GM13976 (cell line): ENCODE measurements at regions not wholly inside any gene's neighbourhood (a gene's known extent, or its start where the extent isn't known, plus 50 kb on each side); places are given as distances from the start of the nearest gene placed in this dataset.

ENCODE experiments used
- DNase-seq: peaks from one replicate; pipeline ENCODE4 v3.0.0; 2012; ENCODE audit warnings: low spot score
- CTCF ChIP-seq: IDR thresholded peaks from 2 replicates; pipeline ENCODE4 v1.5.1; 2012; ENCODE audit warnings: borderline replicate concordance, mild to moderate bottlenecking; ENCODE audit not compliant: insufficient read depth; ENCODE audit errors: extremely low read depth, missing control alignments, control extremely low read depth
- in situ Hi-C: fragments of 300-500 bp; cut with MboI; formaldehyde crosslinking; loops from one replicate; pipeline ENCODE4 v1.12.0; 2022; ENCODE audit warnings: low sequenced_read_pairs, mixed read lengths, inconsistent platforms; ENCODE audit not compliant: unreplicated experiment

DNA sequence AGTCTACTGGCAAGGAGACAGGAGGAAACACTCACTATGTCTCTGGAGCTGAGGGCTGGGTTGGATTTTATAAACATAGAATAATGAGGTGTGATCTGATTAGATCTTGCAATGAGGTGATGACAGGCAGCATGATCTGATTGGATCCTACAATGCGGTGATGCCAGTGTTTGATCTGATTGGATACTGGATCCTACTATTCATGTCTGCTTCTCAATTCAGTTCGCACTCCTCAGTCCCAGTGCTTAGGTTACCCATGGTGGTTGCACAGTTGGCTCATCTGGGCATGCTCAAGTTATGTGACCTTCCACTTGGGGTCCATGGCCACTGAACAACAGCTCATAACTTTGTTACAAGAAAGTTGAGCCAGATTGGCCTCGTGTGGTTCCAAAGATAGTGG, 469.5 kb downstream of the TSHZ3 start:
- no peak for TF ChIP-seq CTCF
- in situ Hi-C loops: no loop called here
- no peak for DNase-seq

DNA sequence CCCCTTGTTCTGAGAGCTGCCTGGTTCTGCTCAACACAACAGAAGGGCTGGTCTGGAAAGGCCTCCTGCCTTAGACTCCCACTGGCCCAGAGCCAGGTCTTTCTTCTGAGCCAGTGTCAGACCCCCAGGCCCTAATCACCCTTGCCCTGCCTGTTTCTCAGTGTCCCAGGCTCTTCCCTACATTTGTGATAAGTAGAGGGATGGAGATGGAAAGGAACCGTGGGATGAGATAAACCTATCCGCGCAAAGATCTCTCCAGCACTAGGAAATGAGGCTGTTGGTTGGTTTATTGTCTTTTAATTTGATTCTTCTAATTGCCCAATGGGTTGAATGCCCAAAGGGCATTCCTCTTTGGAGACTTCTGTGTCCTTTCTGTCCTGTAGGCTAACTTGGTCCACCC, 470.0 kb downstream of the TSHZ3 start:
- no peak for TF ChIP-seq CTCF
- no peak for DNase-seq
- in situ Hi-C loops: no loop called here

DNA sequence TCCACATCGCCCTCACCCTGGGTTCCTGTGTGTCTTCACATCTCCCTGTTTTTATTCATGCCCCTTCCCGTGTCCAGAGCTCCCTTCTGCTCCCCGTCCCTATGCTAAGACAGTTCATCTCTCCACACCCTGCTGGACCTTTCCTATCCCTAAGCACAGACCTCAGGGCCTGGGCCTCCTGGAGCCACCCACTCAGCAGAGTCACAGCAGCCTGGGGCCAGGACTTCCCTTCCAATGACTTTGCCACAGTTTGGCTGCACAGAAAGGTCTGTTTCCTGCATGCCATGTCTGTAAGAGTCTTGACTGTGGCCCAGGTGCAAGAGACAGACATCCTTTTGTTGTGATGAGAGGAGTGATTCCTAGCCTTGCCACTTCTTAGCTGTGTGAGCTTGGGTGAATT, 470.7 kb downstream of the TSHZ3 start:
- no peak for TF ChIP-seq CTCF
- DNase-seq: no peak
- in situ Hi-C loops: no loop called here

- no peak for TF ChIP-seq CTCF
- in situ Hi-C loops: no loop called here
- no peak for DNase-seq
These were observed 471.5 kb downstream of the TSHZ3 start for GRCh38 chr19:30877661-30878113.

DNA sequence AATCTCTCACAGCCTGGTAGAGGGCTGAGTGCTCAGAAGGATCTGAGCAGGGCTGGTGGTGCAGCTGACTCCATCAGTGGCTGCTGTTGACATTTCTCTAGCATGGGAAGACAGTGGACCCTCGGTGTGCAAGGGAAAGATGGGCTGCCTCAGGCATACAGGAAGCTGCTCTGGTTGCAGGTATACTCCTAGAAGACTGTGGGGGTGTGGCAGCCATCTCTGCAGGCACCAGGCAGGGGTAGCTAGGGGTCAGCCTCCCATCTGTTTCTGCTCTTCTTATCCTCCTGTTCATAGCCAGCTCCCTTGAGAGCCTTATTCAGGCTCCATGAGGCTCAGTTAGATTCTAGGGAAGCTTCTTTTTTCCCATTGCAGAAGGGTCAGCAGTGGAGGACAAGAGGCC, 475.5 kb downstream of the TSHZ3 start:
- in situ Hi-C loops: no loop called here
- TF ChIP-seq CTCF: no peak
- no peak for DNase-seq

DNA sequence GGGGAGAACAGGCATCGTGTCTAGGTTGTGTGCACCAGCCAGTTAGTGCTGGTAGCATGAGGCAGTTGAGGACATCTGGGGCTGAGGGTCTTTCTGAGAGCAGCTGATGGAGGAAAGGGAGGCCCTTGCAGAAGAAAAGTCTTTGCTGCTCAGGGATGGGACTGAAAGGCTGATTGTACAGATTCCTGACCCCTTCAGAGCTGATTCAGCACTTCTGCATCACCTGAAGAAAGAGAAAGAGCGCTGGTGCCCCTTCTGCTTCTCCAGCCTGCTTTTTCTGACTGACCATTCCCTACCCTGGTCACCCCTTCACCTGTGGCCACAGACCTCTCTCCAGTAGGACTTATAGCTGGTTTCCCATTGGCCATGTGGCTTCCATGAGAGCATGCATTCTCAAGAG, 476.2 kb downstream of the TSHZ3 start:
- no peak for DNase-seq
- in situ Hi-C loops: no loop called here
- TF ChIP-seq CTCF: no peak

- DNase-seq: no peak
- no peak for TF ChIP-seq CTCF
- in situ Hi-C loops: no loop called here
These were observed 477.3 kb downstream of the TSHZ3 start for GRCh38 chr19:30871979-30872378.
